Spleen (tissue), 11 donors: ENCODE measurements at regions not wholly inside any gene's neighbourhood (a gene's known extent, or its start where the extent isn't known, plus 50 kb on each side); places are given as distances from the start of the nearest gene placed in this dataset.

Source experiments
- DNase-seq: peaks from one replicate; pipeline ENCODE4 v3.0.0-alpha.2; 2020
- H3K27ac ChIP-seq, 8 donors: fragments of 200-600 bp; sonication (generic) in 7 of 8; 1 replicate in 4 of 8; 2 replicates in 4 of 8; pipeline versions ENCODE4 v1.5.0 to v1.8.0; 2016 to 2021; ENCODE audit warnings: inconsistent platforms in 4 of 8, mild to moderate bottlenecking in 4 of 8, moderate library complexity in 1 of 8
- H3K27me3 ChIP-seq, 7 donors: fragments of 200-600 bp; sonication (generic) in 6 of 7; replicated peaks in 1 of 7; 1 replicate in 4 of 7; 2 replicates in 3 of 7; pipeline versions ENCODE4 v1.5.0 to v1.8.0; 2016 to 2021; ENCODE audit warnings: inconsistent platforms in 3 of 7, mild to moderate bottlenecking in 1 of 7
- H3K36me3 ChIP-seq, 6 donors: fragments of 200-600 bp; sonication (generic) in 5 of 6; 1 replicate in 4 of 6; 2 replicates in 2 of 6; pipeline versions ENCODE4 v1.5.0 to v1.8.0; 2016 to 2021; ENCODE audit warnings: inconsistent platforms in 2 of 6
- H3K4me1 ChIP-seq, 6 donors: fragments of 200-600 bp; sonication (generic) in 5 of 6; 1 replicate in 3 of 6; 2 replicates in 3 of 6; pipeline versions ENCODE4 v1.5.0 to v1.8.0; 2016 to 2021; ENCODE audit warnings: inconsistent platforms in 3 of 6
- H3K4me3 ChIP-seq, 8 donors: fragments of 200-600 bp; sonication (generic) in 7 of 8; 1 replicate in 4 of 8; 2 replicates in 4 of 8; pipeline versions ENCODE4 v1.5.0 to v1.8.0; 2016 to 2021; ENCODE audit warnings: inconsistent platforms in 4 of 8, mild to moderate bottlenecking in 4 of 8, moderate library complexity in 2 of 8
- H3K9me3 ChIP-seq, 8 donors: fragments of 200-600 bp; sonication (generic) in 7 of 8; 1 replicate in 4 of 8; 2 replicates in 4 of 8; pipeline versions ENCODE4 v1.5.0 to v1.8.0; 2016 to 2021; ENCODE audit warnings: inconsistent platforms in 4 of 8
- CTCF ChIP-seq, 11 experiments: fragments of 200-600 bp in 7 of 11; fragments of 450-650 bp in 4 of 11; sonication (generic) in 4 of 11; IDR thresholded peaks in 8 of 11; conservative IDR thresholded peaks in 3 of 11; 1 replicate in 7 of 11; 2 replicates in 4 of 11; pipeline versions ENCODE4 v1.4.0 to v1.8.0; 2016 to 2021; ENCODE audit warnings: antibody characterized with exemption in 11 of 11, inconsistent platforms in 4 of 11, mild to moderate bottlenecking in 1 of 11
- POLR2A ChIP-seq, 3 donors: fragments of 450-650 bp; IDR thresholded peaks; one replicate each; pipeline ENCODE4 v1.5.1; 2017; ENCODE audit warnings: antibody characterized with exemption in 3 of 3, mild to moderate bottlenecking in 1 of 3
- POLR2AphosphoS5 ChIP-seq, 3 donors: sonication (generic); formaldehyde crosslinking; IDR thresholded peaks; one replicate each; pipeline ENCODE4 v1.5.1; 2017; ENCODE audit warnings: antibody characterized with exemption in 3 of 3
- WGBS, 5 donors: extraction: QIAGEN DNeasy Blood & Tissue Kit in 3 of 5; methylation state at CpG; one replicate each; pipeline versions ENCODE4 v1.1.5 to v1.1.7; 2013 to 2018; 5-methylcytosine and 5-hydroxymethylcytosine counted together
- intact Hi-C: fragments of 100-400 bp; cut with DNase I; formaldehyde crosslinking; loops from one replicate; pipeline ENCODE4 v1.15.0; 2023; ENCODE audit warnings: low total_unique reads
- donor health status: healthy with polysubstance abuse.
- donor health status: DM: no; HTN: no; CAD: no; lungs with moderate emphysema.
- donor health status: DM: no; HTN: no; CAD: no.
- donor health status: Bipolar disorder and iron deficiency.
- donor health status: healthy.
- donor health status: DM: no; HTN: no; CAD: no.
- donor health status: DM: yes; HTN: yes; CAD: no.

DNA sequence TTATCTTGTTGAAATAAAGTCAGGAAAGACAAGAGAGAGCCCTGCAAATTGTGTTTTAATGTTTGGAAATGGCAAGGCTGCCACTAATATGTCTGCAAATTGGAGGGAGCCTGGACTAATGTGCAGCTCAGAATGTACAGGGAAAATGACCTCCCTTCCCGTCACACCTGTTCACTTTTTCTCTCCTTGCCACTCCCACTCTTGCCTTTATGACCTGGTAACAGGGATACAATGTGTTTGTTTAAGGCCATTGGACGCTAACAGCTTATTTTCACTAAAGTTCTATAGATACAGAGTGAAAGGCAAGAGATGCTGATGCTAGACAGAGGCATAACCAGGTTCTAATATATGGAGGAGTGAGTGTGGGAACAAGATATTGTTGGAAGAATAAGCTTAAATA, 203.9 kb downstream of the RAB38 start:
- Histone ChIP-seq H3K27ac (no peak overlapping the region), H3K4me1 (no peaks in the 10 kb centered on the region), H3K9me3 (no peaks in the 10 kb centered on the region), H3K27me3 (no peaks in the 10 kb centered on the region), H3K36me3 (no peaks in the 10 kb centered on the region), H3K4me3 (no peak overlapping the region)
- no peak for TF ChIP-seq POLR2AphosphoS5 (IDR thresholded peaks at IDR 0.05)
- TF ChIP-seq CTCF (IDR thresholded peaks at IDR 0.05 in 8 of 11, conservative IDR thresholded peaks at IDR 0.05 in 3 of 11) = no peak
- TF ChIP-seq POLR2A (IDR thresholded peaks at IDR 0.05) = no peak
- DNase-seq = no peak
- intact Hi-C loops = no loop called here
- 78 to 92% (median 82%) methylated on average over 2 of the region's 2 CpGs for WGBS, 5 donors

DNA sequence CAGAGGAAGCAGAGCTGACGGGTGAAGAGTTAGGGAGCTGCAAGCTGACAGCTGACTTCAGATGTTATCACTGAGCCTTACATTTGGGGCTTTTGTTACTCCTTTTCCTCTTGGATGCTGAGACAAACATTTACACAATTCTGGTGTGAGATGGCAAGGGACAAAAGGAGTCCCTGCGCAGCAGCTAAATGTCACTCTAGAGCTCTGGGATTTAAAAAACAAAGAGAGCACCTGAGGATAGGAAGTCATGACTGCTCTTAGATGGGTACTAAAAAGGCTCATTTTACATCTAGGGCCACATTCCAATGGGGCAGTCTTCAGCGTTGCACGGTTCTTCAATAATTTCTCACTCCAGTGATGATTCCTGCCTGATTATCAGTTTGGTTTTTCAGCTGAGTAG, 204.5 kb downstream of the RAB38 start:
- Histone ChIP-seq H3K36me3 (no peaks in the 10 kb centered on the region), H3K4me1 (no peaks in the 10 kb centered on the region), H3K9me3 (no peaks in the 10 kb centered on the region), H3K27ac (no peak overlapping the region), H3K4me3 (no peak overlapping the region), H3K27me3 (no peaks in the 10 kb centered on the region)
- DNase-seq = no peak
- WGBS, 5 donors = 77 to 86% (median 85%) methylated on average over 4 of the region's 4 CpGs
- intact Hi-C loops = no loop called here
- TF ChIP-seq POLR2AphosphoS5 (IDR thresholded peaks at IDR 0.05) (no peak), POLR2A (IDR thresholded peaks at IDR 0.05) (no peak), CTCF (IDR thresholded peaks at IDR 0.05 in 8 of 11, conservative IDR thresholded peaks at IDR 0.05 in 3 of 11) (no peak)

GRCh38 chr11:87967459-87967858, 207.8 kb downstream of the RAB38 start:
- 53 to 73% (median 66%) methylated on average over 1 of the region's 1 CpG for WGBS, 5 donors
- Histone ChIP-seq H3K4me3 (no peak overlapping the region), H3K9me3 (no peaks in the 10 kb centered on the region), H3K27ac (no peak overlapping the region), H3K27me3 (no peaks in the 10 kb centered on the region), H3K4me1 (no peaks in the 10 kb centered on the region), H3K36me3 (no peaks in the 10 kb centered on the region)
- no peak for TF ChIP-seq CTCF (IDR thresholded peaks at IDR 0.05 in 8 of 11, conservative IDR thresholded peaks at IDR 0.05 in 3 of 11)
- TF ChIP-seq POLR2AphosphoS5 (IDR thresholded peaks at IDR 0.05) = no peak
- no peak for TF ChIP-seq POLR2A (IDR thresholded peaks at IDR 0.05)
- DNase-seq = no peak
- intact Hi-C loops = no loop called here

DNA sequence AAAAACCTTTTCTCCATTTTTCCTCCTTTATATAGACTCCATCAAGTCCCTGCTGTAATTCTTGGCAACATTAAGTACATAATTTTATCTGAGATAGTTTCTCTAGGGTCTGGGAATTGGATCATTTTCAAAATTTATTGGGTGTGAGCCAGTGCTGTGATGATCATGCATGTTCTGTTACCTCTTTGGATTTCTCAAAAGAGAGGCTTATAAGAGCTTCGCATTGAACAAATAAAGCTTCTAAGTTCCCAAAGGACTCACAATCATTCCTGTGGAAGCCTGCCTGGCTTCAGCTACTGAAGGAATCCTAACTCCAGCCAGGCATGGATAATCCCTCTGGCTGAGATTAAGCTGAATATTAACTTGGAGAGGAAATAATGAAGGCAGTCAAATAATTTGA, 208.5 kb downstream of the RAB38 start:
- TF ChIP-seq POLR2A (IDR thresholded peaks at IDR 0.05) (no peak), CTCF (IDR thresholded peaks at IDR 0.05 in 8 of 11, conservative IDR thresholded peaks at IDR 0.05 in 3 of 11) (no peak), POLR2AphosphoS5 (IDR thresholded peaks at IDR 0.05) (no peak)
- no peaks in the 10 kb centered on the region for H3K27me3 ChIP-seq
- H3K4me3 ChIP-seq = no peak overlapping the region
- 45 to 83% (median 68%) methylated on average over 1 of the region's 1 CpG for WGBS, 5 donors
- intact Hi-C loops = no loop called here
- no peaks in the 10 kb centered on the region for H3K36me3 ChIP-seq
- H3K4me1 ChIP-seq = no peaks in the 10 kb centered on the region
- H3K27ac ChIP-seq = no peak overlapping the region
- DNase-seq = no peak
- no peaks in the 10 kb centered on the region for H3K9me3 ChIP-seq
